ENCODE measurements at regions not wholly inside any gene's neighbourhood (a gene's known extent, or its start where the extent isn't known, plus 50 kb on each side); places are given as distances from the start of the nearest gene placed in this dataset.

GRCh38 chr1:29977550-29977949, 741.2 kb downstream of the PTPRU start:
- H3K27me3 ChIP-seq (replicated peaks in 1 of 2; ENCODE audit: control insufficient read depth in 2 of 2, insufficient read depth in 2 of 2, low read length in 1 of 2), result no peaks in the 10 kb centered on the region
- 7% methylated on average over 4 of the region's 4 CpGs for WGBS (ENCODE audit: insufficient coverage, insufficient replicate concordance, low lambda C conversion rate, missing lambda C conversion rate)
- POLR2A ChIA-PET, result no interaction called here
- H4K20me1 ChIP-seq (ENCODE audit: control insufficient read depth, insufficient read depth), result no peaks in the 10 kb centered on the region
- no peak overlapping the region for H3K4me2 ChIP-seq (ENCODE audit: control insufficient read depth, insufficient read depth)
- ATAC-seq (no peak), DNase-seq (ENCODE audit: low read depth, low spot score) (no peak), FAIRE-seq (no peak)
- BruUV-seq (replicated peaks), result no TSS peak
- no peaks in the 10 kb centered on the region for H3K36me3 ChIP-seq (ENCODE audit: control insufficient read depth in 2 of 2, insufficient read depth in 2 of 2, low read length in 1 of 2)
- no peak overlapping the region for H2AFZ ChIP-seq (ENCODE audit: control insufficient read depth, low read depth, low read length)
- RAD21 ChIA-PET (ENCODE audit: unreplicated experiment), result no interaction called here
- no peak overlapping the region for H3K9ac ChIP-seq (ENCODE audit: control insufficient read depth, insufficient read depth, low read length)
- no peak overlapping the region for H3K4me3 ChIP-seq
- no peaks in the 10 kb centered on the region for H3K4me1 ChIP-seq (ENCODE audit: control insufficient read depth, insufficient read depth, low read length)
- no peak overlapping the region for H3K27ac ChIP-seq (ENCODE audit: control insufficient read depth, insufficient read depth)
- intact Hi-C loops (cut with micrococcal nuclease; ENCODE audit: unreplicated experiment), result no loop called here
- TF ChIP-seq ZBTB11 (CRISPR knock-in tag; IDR thresholded peaks at IDR 0.05), result no peak
- TF ChIP-seq PAX5 (IDR thresholded peaks at IDR 0.05; ENCODE audit: borderline replicate concordance, low read depth, low read length), result no peak
- no peak for TF ChIP-seq RBBP5 (conservative IDR thresholded peaks at IDR 0.05)
- TF ChIP-seq HDAC6 (IDR thresholded peaks at IDR 0.05; ENCODE audit: unreplicated experiment), result no peak
- no peak for TF ChIP-seq SKIL (IDR thresholded peaks at IDR 0.05; ENCODE audit: low read depth, poor library complexity, severe bottlenecking)
- H3K79me2 ChIP-seq (ENCODE audit: control insufficient read depth, insufficient read depth, low read length), result no peaks in the 10 kb centered on the region
- in situ Hi-C loops (cut with MboI), result no loop called here
- no peaks in the 10 kb centered on the region; the same call in 2 of the 3 replicates for H3K9me3 ChIP-seq (replicated peaks; ENCODE audit: control insufficient read depth, insufficient read depth, low read length)
- SMC1A ChIA-PET (ENCODE audit: uncharacterized antibody, unreplicated experiment), result no interaction called here
- CTCF ChIA-PET, result no interaction called here
